ENCODE measurements at regions not wholly inside any gene's neighbourhood (a gene's known extent, or its start where the extent isn't known, plus 50 kb on each side); places are given as distances from the start of the nearest gene placed in this dataset.
"Not testable (repeated sequence)": the region's sequence is repeated elsewhere in the genome, so short reads cannot be mapped to it uniquely, and the experiment has no call there.

DNA sequence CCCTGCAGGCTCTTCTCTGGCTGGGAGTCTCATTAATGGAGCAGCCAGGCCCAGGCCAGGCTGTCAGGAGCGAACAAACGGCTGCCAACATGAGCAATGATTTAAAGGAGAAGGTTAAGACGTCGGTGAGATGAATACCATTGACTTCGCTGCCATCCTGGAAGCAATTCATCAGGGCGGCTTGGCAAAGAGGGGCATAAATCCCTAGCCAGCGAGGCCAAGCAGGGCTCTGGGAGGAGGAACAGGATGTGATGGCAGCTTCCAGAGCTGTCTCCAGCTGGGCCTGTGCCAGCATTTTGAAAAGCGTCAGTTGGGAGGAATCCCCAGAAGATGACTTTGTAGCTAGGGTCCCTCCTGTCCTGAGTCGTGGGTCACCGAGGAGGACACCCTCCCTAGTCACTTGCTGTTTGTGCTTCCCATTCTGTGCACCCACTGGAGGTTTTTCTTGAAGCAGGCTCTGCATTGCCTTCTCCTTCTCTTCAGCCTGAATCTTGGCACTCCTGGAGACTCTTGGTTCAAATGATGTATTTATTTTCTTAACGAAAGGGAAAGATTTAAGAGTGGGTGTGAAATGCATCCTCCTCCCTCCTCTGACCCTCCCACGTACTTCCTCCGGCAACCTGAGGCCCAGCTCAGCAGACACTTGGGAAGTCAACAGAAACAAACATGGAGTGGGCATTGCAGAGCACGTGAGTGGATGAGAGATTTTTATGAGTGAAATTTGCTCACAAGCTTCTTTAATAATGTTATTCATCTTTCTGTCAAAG, 476.3 kb upstream of the CADM1 start:
- H3K4me3 ChIP-seq (ENCODE audit: low read depth, low read length), result no peak overlapping the region
- TF ChIP-seq, protein P1, sequence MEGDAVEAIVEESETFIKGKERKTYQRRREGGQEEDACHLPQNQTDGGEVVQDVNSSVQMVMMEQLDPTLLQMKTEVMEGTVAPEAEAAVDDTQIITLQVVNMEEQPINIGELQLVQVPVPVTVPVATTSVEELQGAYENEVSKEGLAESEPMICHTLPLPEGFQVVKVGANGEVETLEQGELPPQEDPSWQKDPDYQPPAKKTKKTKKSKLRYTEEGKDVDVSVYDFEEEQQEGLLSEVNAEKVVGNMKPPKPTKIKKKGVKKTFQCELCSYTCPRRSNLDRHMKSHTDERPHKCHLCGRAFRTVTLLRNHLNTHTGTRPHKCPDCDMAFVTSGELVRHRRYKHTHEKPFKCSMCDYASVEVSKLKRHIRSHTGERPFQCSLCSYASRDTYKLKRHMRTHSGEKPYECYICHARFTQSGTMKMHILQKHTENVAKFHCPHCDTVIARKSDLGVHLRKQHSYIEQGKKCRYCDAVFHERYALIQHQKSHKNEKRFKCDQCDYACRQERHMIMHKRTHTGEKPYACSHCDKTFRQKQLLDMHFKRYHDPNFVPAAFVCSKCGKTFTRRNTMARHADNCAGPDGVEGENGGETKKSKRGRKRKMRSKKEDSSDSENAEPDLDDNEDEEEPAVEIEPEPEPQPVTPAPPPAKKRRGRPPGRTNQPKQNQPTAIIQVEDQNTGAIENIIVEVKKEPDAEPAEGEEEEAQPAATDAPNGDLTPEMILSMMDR (IDR thresholded peaks at IDR 0.05; ENCODE audit: insufficient read depth, low read depth, low read length), result no peak
- DNase-seq (ENCODE audit: low read depth), result no peak

DNA sequence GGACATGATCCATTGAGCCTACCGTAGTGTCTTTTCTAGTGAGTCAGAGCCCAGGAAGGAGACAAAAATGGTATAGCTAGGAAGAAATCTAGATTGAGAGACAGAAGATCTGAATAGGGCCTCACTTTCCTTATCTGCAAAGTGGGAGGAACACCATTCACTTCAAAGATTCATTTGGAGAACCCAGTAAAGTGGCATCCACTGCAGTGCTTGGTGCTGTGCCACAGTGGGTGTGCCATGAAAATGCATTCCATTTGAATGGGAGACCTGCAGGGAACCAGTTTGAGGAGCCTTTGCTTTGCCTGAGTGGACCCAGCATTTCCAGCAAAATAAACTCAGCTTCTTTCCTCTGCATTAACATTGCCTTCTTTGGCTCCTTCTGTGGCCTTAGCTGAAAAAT, 470.5 kb upstream of the CADM1 start:
- DNase-seq (ENCODE audit: low read depth), result no peak
- TF ChIP-seq, protein P1 (IDR thresholded peaks at IDR 0.05; ENCODE audit: insufficient read depth, low read depth, low read length), result no peak
- H3K4me3 ChIP-seq (ENCODE audit: low read depth, low read length), result no peak overlapping the region

DNA sequence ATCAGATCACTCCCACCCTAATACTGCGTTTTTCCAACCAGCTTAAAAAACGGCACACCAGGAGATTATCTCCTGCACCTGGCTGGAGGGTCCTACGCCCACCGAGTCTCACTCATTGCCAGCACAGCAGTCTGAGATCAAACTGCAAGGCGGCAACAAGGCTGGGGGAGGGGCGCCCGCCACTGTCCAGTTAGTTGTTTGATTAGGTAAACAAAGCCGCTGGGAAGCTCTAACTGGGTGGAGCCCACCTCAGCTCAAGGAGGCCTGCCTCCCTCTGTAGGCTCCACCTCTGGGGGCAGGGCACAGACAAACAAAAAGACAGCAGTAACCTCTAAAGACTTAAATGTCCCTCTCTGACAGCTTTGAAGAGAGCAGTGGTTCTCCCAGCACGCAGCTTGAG, 463.0 kb upstream of the CADM1 start:
- not testable (repeated sequence) for H3K4me3 ChIP-seq (ENCODE audit: low read depth, low read length); DNase-seq (ENCODE audit: low read depth)

DNA sequence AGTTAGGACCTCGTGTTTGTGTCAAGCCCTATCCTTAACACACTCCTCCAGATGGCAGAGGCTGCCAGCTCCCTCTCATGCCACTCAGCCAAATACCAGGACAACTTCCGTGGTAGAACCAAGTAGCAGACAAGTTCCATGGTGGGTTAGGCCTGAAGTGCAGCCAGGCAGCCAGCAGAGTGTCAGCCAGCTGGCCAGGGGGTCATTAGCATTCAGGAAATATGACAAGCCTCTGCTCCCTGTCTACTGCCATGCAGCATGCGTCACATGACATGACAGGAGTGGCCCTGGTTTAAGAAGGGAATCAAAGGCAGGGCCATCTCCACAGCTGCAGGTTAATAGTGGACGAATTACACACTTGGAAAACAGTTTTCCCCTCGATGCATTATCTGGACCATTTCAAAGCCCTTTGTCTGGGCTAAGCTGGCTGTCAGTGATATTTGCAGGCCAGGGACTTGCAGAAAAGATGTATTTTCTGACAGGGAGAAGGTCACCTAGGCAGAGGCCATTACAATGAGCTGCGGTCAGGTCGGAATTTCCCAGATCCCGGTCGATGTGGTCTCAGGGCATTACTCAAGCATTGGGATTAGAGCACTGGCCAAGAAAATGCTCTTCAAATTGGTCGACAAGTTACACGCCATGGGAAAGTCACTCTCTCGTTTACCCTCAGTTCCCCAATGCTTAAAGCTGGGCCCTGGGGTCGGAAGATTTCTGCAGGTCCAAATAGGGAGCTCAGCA, 461.7 kb upstream of the CADM1 start:
- DNase-seq (ENCODE audit: low read depth), result no peak
- TF ChIP-seq, protein P1 (IDR thresholded peaks at IDR 0.05; ENCODE audit: insufficient read depth, low read depth, low read length), result no peak
- H3K4me3 ChIP-seq (ENCODE audit: low read depth, low read length), result no peak overlapping the region

DNA sequence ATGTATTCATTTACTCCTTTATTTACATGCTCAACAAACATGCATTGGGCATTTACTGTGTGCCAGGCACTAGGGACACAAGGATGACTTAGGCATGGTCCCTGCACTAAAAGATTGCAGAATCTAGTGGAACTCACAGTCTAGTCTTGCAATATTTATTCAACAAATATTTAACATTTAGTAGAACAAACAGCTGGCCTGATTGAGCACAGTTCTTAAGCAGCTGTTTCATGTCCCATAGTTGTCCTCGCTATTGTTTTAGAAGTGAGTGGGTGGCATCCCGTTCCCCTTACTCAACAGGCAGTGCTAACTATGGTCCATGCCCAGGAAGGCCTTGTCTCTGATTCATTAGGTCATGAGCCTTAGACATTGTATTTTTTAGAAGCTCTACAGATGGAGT, 459.9 kb upstream of the CADM1 start:
- TF ChIP-seq, protein P1 (IDR thresholded peaks at IDR 0.05; ENCODE audit: insufficient read depth, low read depth, low read length), result no peak
- no peak for DNase-seq (ENCODE audit: low read depth)
- no peak overlapping the region for H3K4me3 ChIP-seq (ENCODE audit: low read depth, low read length)

DNA sequence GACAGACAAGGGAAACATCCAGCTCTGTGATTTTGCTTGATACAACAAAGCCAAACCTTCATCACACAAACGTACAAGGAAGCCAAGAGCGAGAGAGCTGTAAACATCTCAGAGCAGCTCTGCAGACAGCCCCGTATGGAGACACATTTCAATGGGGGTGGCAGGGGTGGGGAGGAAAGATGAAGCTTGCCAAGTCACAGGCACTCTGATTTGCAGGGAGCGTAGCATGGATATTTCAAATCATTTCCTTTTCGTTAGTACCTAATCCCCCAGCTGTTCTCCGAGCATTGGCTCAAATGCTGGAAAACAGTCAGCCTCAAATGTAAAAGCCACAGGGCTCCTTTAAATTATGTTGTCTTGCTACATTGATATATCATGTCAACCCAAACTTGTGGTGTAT, 458.9 kb upstream of the CADM1 start:
- H3K4me3 ChIP-seq (ENCODE audit: low read depth, low read length), result no peak overlapping the region
- TF ChIP-seq, protein P1 (IDR thresholded peaks at IDR 0.05; ENCODE audit: insufficient read depth, low read depth, low read length), result no peak
- no peak for DNase-seq (ENCODE audit: low read depth)

DNA sequence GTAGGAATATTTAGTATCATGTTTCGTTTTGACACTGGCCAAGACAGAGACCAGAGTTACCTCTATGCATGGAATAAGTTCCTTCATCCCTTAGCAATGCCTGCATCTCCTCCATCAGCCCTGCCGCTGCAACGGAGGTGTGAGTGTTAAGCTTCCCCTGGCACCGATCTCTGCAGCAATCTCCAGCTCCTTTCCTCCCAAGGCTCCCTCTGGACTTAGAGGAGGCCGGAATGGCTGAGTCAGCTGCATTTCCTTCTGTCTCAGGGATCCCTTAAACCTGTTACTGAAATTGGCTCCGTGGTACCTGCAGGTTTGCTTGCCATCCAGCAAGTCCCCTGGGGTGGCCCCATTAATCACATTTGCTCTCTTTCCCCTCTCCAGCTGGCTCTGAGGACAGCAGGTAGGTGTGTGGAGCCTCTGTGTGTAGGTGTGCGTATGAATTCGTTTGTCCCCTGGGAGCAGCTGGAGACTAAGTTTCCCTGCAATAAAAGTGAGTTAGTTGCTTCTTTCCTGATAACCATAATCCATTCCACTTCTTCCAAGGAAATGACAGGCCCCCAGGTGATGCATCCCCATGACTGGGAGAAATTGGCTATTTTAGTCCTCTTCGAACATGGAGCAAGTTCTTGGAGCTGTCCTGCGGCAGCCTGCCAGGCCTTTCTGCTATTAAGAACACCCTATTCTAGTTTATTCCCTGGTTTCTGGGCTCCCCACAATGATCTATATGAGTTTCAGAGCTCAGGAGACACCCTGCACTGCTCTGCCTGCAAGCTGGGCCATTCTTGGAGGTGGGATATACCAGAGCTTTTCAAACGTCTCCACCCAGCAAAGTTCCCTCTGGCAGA, 457.2 kb upstream of the CADM1 start:
- H3K4me3 ChIP-seq (ENCODE audit: low read depth, low read length), result no peak overlapping the region
- no peak for DNase-seq (ENCODE audit: low read depth)
- TF ChIP-seq, protein P1 (IDR thresholded peaks at IDR 0.05; ENCODE audit: insufficient read depth, low read depth, low read length), result no peak
